NCI-H1436 (cell line): ENCODE measurements at regions not wholly inside any gene's neighbourhood (a gene's known extent, or its start where the extent isn't known, plus 50 kb on each side); places are given as distances from the start of the nearest gene placed in this dataset.
"Not testable (repeated sequence)": the region's sequence is repeated elsewhere in the genome, so short reads cannot be mapped to it uniquely, and the experiment has no call there.

Experiments used
- DNase-seq: peaks from one replicate; lab custom pipeline; 2025; lab: John Stamatoyannopoulos, UW

- no peak for DNase-seq
Measured at GRCh38 chr1:233722212-233722979, 108.5 kb downstream of the KCNK1 start.

GRCh38 chr1:233723387-233723786 lies 109.5 kb downstream of the KCNK1 start:
- DNase-seq = no peak

- DNase-seq = not testable (repeated sequence)
Measured at GRCh38 chr1:233724131-233724631, 110.3 kb downstream of the KCNK1 start.

GRCh38 chr1:233725423-233725822 lies 111.5 kb downstream of the KCNK1 start:
- DNase-seq = no peak

GRCh38 chr1:233728721-233729120 lies 114.8 kb downstream of the KCNK1 start:
- no peak for DNase-seq

GRCh38 chr1:233730380-233730779 lies 116.5 kb downstream of the KCNK1 start:
- DNase-seq = no peak

- DNase-seq = no peak
Measured at GRCh38 chr1:233730809-233731208, 116.9 kb downstream of the KCNK1 start.

- no peak for DNase-seq
Measured at GRCh38 chr1:233732206-233732605, 118.3 kb downstream of the KCNK1 start.

GRCh38 chr1:233734456-233734855 lies 120.5 kb downstream of the KCNK1 start:
- DNase-seq = no peak

GRCh38 chr1:233735331-233735730 lies 121.4 kb downstream of the KCNK1 start:
- no peak for DNase-seq

GRCh38 chr1:233735847-233736246 lies 121.9 kb downstream of the KCNK1 start:
- no peak for DNase-seq

GRCh38 chr1:233737341-233737740 lies 123.4 kb downstream of the KCNK1 start:
- DNase-seq = no peak

- no peak for DNase-seq
Measured at GRCh38 chr1:233738396-233738795, 124.5 kb downstream of the KCNK1 start.

GRCh38 chr1:233738850-233739249 lies 124.9 kb downstream of the KCNK1 start:
- no peak for DNase-seq

- no peak for DNase-seq
Measured at GRCh38 chr1:233744779-233745513, 131.0 kb downstream of the KCNK1 start.

- DNase-seq = no peak
Measured at GRCh38 chr1:233750139-233750538, 136.2 kb downstream of the KCNK1 start.

- no peak for DNase-seq
Measured at GRCh38 chr1:233759665-233760064, 144.8 kb upstream of the SLC35F3 start.

- DNase-seq = not testable (repeated sequence)
Measured at GRCh38 chr1:233764304-233764703, 140.2 kb upstream of the SLC35F3 start.

GRCh38 chr1:233777566-233777965 lies 126.9 kb upstream of the SLC35F3 start:
- no peak for DNase-seq

- no peak for DNase-seq
Measured at GRCh38 chr1:233780049-233780448, 124.4 kb upstream of the SLC35F3 start.

- DNase-seq = no peak
Measured at GRCh38 chr1:233782937-233783586, 121.4 kb upstream of the SLC35F3 start.

GRCh38 chr1:233787599-233787998 lies 116.9 kb upstream of the SLC35F3 start:
- no peak for DNase-seq

GRCh38 chr1:233788687-233789086 lies 115.8 kb upstream of the SLC35F3 start:
- DNase-seq = no peak
